ENCODE measurements at regions not wholly inside any gene's neighbourhood (a gene's known extent, or its start where the extent isn't known, plus 50 kb on each side); places are given as distances from the start of the nearest gene placed in this dataset.

DNA sequence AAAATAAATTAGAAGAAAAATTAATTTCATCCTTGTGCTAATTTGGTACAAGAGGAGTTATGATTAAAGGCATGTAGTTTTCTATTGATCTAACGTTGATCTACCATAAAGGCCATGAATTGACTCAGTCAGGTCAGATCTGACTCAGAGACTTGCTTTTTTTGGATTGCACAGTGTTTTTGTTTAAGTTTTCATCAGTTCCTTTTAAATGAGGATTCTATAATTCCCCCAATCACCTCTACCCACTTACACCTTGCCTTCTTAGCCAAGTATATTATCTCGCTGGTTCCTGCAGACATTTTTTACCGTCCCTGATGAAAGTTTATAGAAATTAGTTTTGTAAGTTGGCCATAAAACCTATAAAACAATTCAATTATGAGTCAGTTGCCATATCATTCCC lies 132.4 kb upstream of the PALS2 start:
- dilution Hi-C loops (cut with MboI; ENCODE audit: extremely low pct_ligation_motif_present, low sequenced_read_pairs): no loop called here

DNA sequence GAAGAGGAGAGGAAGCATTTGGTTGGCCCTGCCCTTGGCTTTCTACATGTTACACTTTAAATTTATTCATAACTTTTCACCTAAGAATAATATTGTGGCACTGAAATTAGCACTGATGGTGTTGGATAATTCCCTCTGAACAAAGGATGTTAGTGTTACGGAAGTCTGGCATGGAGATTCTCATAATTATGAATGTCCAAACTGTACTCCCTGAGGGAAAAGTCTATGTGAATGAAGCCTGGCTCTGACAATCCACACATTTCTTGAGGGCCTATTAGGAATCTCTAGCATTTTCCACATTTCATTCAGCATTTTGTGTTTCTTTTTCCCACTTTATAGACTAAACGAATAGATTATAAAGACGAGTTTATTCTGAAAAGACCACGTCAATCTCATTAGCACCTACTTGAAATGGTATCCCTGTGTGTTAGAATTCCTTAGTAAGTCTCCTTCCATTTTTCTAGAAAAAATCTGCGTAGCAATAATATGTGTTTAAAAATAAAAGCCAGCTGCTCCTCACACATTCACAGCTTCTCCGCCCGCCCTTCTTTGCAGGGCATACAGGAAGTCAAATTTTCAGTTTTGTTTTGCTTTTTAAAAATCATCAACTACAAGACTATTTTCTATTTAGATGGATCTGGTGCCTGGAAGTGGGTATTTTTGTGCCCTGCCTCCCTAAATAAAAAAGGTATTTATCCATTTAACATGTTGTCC lies 131.8 kb upstream of the PALS2 start:
- H4K20me1 ChIP-seq (ENCODE audit: control insufficient read depth, extremely low read depth, insufficient read depth, low read length): no peaks in the 10 kb centered on the region
- no peaks in the 10 kb centered on the region for H3K79me2 ChIP-seq (ENCODE audit: control insufficient read depth, insufficient read depth, low read length)
- no peak overlapping the region for H2AFZ ChIP-seq (ENCODE audit: control insufficient read depth, low read length)
- H3K9ac ChIP-seq (ENCODE audit: control insufficient read depth, extremely low read depth, insufficient read depth, low read length): no peak overlapping the region
- H3K36me3 ChIP-seq (ENCODE audit: control insufficient read depth in 2 of 2, extremely low read depth in 1 of 2, insufficient read depth in 2 of 2, low read length in 2 of 2): no peaks in the 10 kb centered on the region
- TF ChIP-seq, protein P1, sequence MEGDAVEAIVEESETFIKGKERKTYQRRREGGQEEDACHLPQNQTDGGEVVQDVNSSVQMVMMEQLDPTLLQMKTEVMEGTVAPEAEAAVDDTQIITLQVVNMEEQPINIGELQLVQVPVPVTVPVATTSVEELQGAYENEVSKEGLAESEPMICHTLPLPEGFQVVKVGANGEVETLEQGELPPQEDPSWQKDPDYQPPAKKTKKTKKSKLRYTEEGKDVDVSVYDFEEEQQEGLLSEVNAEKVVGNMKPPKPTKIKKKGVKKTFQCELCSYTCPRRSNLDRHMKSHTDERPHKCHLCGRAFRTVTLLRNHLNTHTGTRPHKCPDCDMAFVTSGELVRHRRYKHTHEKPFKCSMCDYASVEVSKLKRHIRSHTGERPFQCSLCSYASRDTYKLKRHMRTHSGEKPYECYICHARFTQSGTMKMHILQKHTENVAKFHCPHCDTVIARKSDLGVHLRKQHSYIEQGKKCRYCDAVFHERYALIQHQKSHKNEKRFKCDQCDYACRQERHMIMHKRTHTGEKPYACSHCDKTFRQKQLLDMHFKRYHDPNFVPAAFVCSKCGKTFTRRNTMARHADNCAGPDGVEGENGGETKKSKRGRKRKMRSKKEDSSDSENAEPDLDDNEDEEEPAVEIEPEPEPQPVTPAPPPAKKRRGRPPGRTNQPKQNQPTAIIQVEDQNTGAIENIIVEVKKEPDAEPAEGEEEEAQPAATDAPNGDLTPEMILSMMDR (optimal IDR thresholded peaks at IDR 0.05 in 1 of 3, IDR thresholded peaks at IDR 0.05 in 1 of 3, conservative IDR thresholded peaks at IDR 0.05 in 1 of 3; ENCODE audit: extremely low read depth in 1 of 3, insufficient read depth in 2 of 3, low read length in 3 of 3): no peak
- TF ChIP-seq EZH2 (IDR thresholded peaks at IDR 0.05; ENCODE audit: low read length): no peak
- no peak overlapping the region for H3K4me2 ChIP-seq (ENCODE audit: control insufficient read depth, extremely low read depth, insufficient read depth, low read depth, low read length)
- H3K9me3 ChIP-seq (ENCODE audit: control insufficient read depth, low read depth, low read length): no peaks in the 10 kb centered on the region
- H3K4me3 ChIP-seq (ENCODE audit: control insufficient read depth in 2 of 3, extremely low read depth in 1 of 3, insufficient read depth in 2 of 3, low read depth in 1 of 3, low read length in 3 of 3): no peak overlapping the region
- DNase-seq (ENCODE audit: low read depth, low spot score) (no peak), FAIRE-seq (no peak)
- H3K27me3 ChIP-seq (ENCODE audit: control insufficient read depth, extremely low read depth, insufficient read depth, low read length): no peaks in the 10 kb centered on the region
- dilution Hi-C loops (cut with MboI; ENCODE audit: extremely low pct_ligation_motif_present, low sequenced_read_pairs): no loop called here
- H3K9me1 ChIP-seq (ENCODE audit: control insufficient read depth, extremely low read depth, insufficient read depth, low read length): no peaks in the 10 kb centered on the region
- no peak overlapping the region for H3K27ac ChIP-seq (ENCODE audit: control insufficient read depth, insufficient read depth, low read length)
- H3K4me1 ChIP-seq (ENCODE audit: control insufficient read depth, extremely low read depth, insufficient read depth, low read length): peaks cover 9% of the 10 kb centered on the region

More for the DNA sequence above, 132.4 kb upstream of the PALS2 start:
- H3K9me1 ChIP-seq (ENCODE audit: control insufficient read depth, extremely low read depth, insufficient read depth, low read length): no peaks in the 10 kb centered on the region
- H3K79me2 ChIP-seq (ENCODE audit: control insufficient read depth, insufficient read depth, low read length): no peaks in the 10 kb centered on the region
- H3K4me3 ChIP-seq (ENCODE audit: control insufficient read depth in 2 of 3, extremely low read depth in 1 of 3, insufficient read depth in 2 of 3, low read depth in 1 of 3, low read length in 3 of 3): no peak overlapping the region
- H3K9me3 ChIP-seq (ENCODE audit: control insufficient read depth, low read depth, low read length): no peaks in the 10 kb centered on the region
- TF ChIP-seq, protein P1 (optimal IDR thresholded peaks at IDR 0.05 in 1 of 3, IDR thresholded peaks at IDR 0.05 in 1 of 3, conservative IDR thresholded peaks at IDR 0.05 in 1 of 3; ENCODE audit: extremely low read depth in 1 of 3, insufficient read depth in 2 of 3, low read length in 3 of 3): no peak
- TF ChIP-seq EZH2 (IDR thresholded peaks at IDR 0.05; ENCODE audit: low read length): no peak
- H2AFZ ChIP-seq (ENCODE audit: control insufficient read depth, low read length): no peak overlapping the region
- DNase-seq (ENCODE audit: low read depth, low spot score): no peak
- H3K4me1 ChIP-seq (ENCODE audit: control insufficient read depth, extremely low read depth, insufficient read depth, low read length): peaks cover 9% of the 10 kb centered on the region
- no peak overlapping the region for H3K27ac ChIP-seq (ENCODE audit: control insufficient read depth, insufficient read depth, low read length)
- no peaks in the 10 kb centered on the region for H3K36me3 ChIP-seq (ENCODE audit: control insufficient read depth in 2 of 2, extremely low read depth in 1 of 2, insufficient read depth in 2 of 2, low read length in 2 of 2)
- H4K20me1 ChIP-seq (ENCODE audit: control insufficient read depth, extremely low read depth, insufficient read depth, low read length): no peaks in the 10 kb centered on the region
- no peak overlapping the region for H3K4me2 ChIP-seq (ENCODE audit: control insufficient read depth, extremely low read depth, insufficient read depth, low read depth, low read length)
- FAIRE-seq: no peak
- no peak overlapping the region for H3K9ac ChIP-seq (ENCODE audit: control insufficient read depth, extremely low read depth, insufficient read depth, low read length)
- no peaks in the 10 kb centered on the region for H3K27me3 ChIP-seq (ENCODE audit: control insufficient read depth, extremely low read depth, insufficient read depth, low read length)

Measured in keratinocyte (primary cell).